ENCODE measurements at regions not wholly inside any gene's neighbourhood (a gene's known extent, or its start where the extent isn't known, plus 50 kb on each side); places are given as distances from the start of the nearest gene placed in this dataset.

DNA sequence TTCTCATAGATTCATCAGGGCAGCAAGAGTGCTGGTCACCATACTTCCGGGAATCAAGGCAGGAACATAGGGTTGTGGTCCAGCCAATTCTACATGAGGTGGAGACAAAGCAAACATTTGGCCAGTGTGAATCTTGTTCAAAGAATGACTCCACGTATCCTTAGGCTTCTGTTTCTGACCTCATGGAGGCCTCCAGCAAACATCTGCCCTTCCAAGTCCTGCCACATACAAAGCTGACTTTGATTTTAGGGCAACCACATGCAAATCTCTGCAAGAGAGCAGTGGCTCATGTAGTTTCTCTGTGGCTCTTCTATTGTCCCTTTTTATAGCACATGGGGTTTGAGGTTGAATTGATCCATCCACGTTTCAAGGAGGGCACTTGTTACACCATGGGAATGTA lies 132.1 kb upstream of the MMADHC start:
- TF ChIP-seq POLR2A (IDR thresholded peaks at IDR 0.05) (no peak), POLR2AphosphoS5 (IDR thresholded peaks at IDR 0.05) (no peak)
- TF ChIP-seq, protein P1, sequence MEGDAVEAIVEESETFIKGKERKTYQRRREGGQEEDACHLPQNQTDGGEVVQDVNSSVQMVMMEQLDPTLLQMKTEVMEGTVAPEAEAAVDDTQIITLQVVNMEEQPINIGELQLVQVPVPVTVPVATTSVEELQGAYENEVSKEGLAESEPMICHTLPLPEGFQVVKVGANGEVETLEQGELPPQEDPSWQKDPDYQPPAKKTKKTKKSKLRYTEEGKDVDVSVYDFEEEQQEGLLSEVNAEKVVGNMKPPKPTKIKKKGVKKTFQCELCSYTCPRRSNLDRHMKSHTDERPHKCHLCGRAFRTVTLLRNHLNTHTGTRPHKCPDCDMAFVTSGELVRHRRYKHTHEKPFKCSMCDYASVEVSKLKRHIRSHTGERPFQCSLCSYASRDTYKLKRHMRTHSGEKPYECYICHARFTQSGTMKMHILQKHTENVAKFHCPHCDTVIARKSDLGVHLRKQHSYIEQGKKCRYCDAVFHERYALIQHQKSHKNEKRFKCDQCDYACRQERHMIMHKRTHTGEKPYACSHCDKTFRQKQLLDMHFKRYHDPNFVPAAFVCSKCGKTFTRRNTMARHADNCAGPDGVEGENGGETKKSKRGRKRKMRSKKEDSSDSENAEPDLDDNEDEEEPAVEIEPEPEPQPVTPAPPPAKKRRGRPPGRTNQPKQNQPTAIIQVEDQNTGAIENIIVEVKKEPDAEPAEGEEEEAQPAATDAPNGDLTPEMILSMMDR (IDR thresholded peaks at IDR 0.05 in 8 of 11, conservative IDR thresholded peaks at IDR 0.05 in 3 of 11) = no peak

All from spleen (tissue), 7 donors.